ENCODE measurements at regions not wholly inside any gene's neighbourhood (a gene's known extent, or its start where the extent isn't known, plus 50 kb on each side); places are given as distances from the start of the nearest gene placed in this dataset.

DNA sequence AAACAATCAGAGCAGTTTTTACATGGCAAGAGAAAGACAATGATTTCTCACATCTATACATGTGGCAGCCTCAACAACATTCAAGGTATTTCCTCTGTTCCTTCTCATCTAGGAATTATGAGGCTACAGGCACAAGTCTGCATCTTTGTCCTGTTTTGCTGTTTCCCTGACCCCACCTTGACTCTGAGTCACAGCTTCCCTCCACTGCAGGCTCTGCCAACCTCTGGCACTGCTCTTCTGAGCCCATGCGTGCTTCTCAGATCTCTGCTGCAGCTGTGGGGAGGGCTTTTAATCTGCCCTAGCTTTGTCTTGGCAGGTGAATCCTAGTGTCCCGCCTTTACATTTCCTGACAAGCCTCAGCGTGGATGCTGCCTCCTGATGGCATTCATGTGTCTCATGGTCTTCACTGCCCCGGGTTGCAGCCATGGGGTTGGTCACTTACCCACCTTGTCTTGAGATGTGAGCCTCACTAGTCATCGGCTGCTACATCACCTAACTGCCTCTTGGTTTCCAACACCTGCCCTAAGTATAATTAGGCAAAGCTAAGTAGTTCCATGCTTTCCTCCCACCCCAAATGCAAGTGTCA is 578.5 kb downstream of the TBC1D22A start:
- TF ChIP-seq POLR2AphosphoS5 (IDR thresholded peaks at IDR 0.05) (no peak), CTCF (IDR thresholded peaks at IDR 0.05) (no peak), POLR2A (IDR thresholded peaks at IDR 0.05) (no peak)
